PC-3 (cell line): ENCODE measurements at regions not wholly inside any gene's neighbourhood (a gene's known extent, or its start where the extent isn't known, plus 50 kb on each side); places are given as distances from the start of the nearest gene placed in this dataset.

Source experiments
- CTCF ChIP-seq: fragments of 300-600 bp; sonication (generic); conservative IDR thresholded peaks from 2 replicates; pipeline ENCODE4 v1.5.1; 2017; ENCODE audit warnings: antibody characterized with exemption, low read depth, mild to moderate bottlenecking, low read length
- EZH2 ChIP-seq: fragments of 300-600 bp; sonication (generic); IDR thresholded peaks from one replicate; pipeline ENCODE4 v1.6.1; 2017; ENCODE audit warnings: antibody characterized with exemption, mild to moderate bottlenecking, low read length; ENCODE audit not compliant: unreplicated experiment

DNA sequence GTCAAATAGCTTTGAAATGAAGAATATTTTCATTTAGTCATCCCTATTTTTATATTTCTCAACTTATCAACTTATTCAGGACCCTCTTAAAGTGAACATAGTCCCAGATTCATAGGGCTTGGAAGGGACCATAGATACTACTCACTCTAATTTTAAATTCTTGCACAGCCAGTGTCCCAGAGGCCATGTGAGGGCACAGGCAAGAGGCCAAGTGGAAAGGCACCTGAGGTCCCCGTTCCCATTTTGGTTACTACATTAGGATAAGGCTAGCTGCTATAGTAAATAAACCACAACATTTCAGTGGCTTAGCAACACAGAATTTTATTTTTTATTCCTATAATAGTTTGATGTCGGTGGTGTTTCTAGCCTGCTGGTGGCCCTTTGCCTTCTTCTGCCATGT is 227.8 kb downstream of the SPTSSA start:
- TF ChIP-seq CTCF (no peak), EZH2 (no peak)
